ENCODE measurements at regions not wholly inside any gene's neighbourhood (a gene's known extent, or its start where the extent isn't known, plus 50 kb on each side); places are given as distances from the start of the nearest gene placed in this dataset.

- TF ChIP-seq CTCF (IDR thresholded peaks at IDR 0.05; ENCODE audit: extremely low read depth in 1 of 2, insufficient read depth in 1 of 2, low read depth in 1 of 2, low read length in 2 of 2) (no peak), MAX (IDR thresholded peaks at IDR 0.05; ENCODE audit: insufficient read depth, insufficient read length) (no peak), EZH2 (IDR thresholded peaks at IDR 0.05; ENCODE audit: borderline replicate concordance, low read depth, low read length, severe bottlenecking) (no peak), POLR2A (IDR thresholded peaks at IDR 0.05; ENCODE audit: low read depth, low read length) (no peak)
Observed at GRCh38 chr13:22198641-22199217, 527.9 kb downstream of the FGF9 start.

Measured in endothelial cell of umbilical vein (primary cell).